ENCODE measurements at regions not wholly inside any gene's neighbourhood (a gene's known extent, or its start where the extent isn't known, plus 50 kb on each side); places are given as distances from the start of the nearest gene placed in this dataset.
"Not testable (repeated sequence)": the region's sequence is repeated elsewhere in the genome, so short reads cannot be mapped to it uniquely, and the experiment has no call there.

DNA sequence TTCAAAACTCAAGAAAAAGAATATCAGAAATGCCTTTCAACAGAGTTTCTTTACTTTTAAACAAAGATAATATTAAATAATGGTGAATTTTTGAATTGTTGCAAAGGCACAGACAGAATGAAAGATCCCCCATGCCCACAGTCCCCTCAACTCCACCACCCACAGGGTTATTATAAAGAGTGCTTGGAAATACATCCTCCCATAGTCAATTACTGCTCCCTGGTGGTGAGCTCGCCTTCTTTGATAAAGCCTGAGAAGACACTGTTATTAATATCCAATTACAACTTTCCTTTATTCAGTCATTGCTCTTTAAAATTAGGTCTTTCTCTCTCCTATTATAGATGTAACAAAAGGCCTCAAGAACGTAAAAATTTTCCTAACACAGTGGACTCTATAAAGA lies 490.2 kb upstream of the RORB start:
- Mint-ChIP-seq H3K9me3 (peaks cover 4 to 5% of the 10 kb centered on the region in 2 donors), H3K4me3 (no peak overlapping the region), H3K27ac (no peak overlapping the region), H3K27me3 (no peaks in the 10 kb centered on the region), H3K4me1 (no peaks in the 10 kb centered on the region)
- ATAC-seq (no peak), DNase-seq (no peak)

DNA sequence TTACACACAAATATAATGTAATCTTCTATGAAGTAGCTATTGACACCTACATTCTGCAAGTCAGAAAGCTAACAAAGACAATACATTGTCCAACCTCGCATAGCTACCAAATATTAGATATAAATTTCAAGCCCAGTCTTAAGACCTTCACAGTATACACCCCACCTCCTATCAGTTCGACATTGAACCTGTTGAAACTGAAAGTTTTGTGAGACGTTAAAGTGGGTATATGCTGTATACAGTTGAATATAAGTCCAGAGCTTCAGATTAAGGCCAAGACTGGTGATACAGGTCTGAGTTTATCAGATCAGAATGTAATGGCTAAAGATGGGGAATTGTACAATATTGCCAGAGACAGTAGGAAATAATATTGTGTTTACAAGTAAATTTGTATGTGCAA lies 489.3 kb upstream of the RORB start:
- Mint-ChIP-seq H3K4me3 (no peak overlapping the region), H3K27ac (no peak overlapping the region), H3K9me3 (peaks cover under 1 to 4% of the 10 kb centered on the region in 2 donors), H3K27me3 (no peaks in the 10 kb centered on the region), H3K4me1 (no peaks in the 10 kb centered on the region)
- no peak for DNase-seq
- no peak for ATAC-seq

DNA sequence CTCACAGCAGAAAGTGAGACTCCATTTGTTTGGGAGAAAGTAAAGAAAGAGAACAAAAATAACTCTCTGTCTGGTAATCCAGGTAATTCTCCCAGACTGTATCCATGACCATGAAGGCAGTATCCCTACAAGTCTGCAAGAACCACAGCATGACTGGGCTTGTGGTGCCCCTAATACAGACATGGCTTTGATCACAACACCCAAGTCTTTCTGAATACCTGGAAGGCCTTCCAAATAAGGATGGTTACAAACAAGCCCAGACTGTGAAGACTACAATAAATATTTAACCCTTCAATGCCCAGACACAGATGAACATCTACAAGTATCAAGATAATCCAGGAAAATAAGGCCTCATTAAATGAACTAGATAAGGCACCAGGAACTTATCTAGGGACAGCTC lies 481.1 kb upstream of the RORB start:
- ATAC-seq, result no peak
- H3K4me1 Mint-ChIP-seq, result no peaks in the 10 kb centered on the region
- no peak for DNase-seq
- H3K4me3 Mint-ChIP-seq, result no peak overlapping the region
- peaks cover 7 to 8% of the 10 kb centered on the region in 2 donors for H3K9me3 Mint-ChIP-seq
- H3K27ac Mint-ChIP-seq, result no peak overlapping the region
- H3K27me3 Mint-ChIP-seq, result no peaks in the 10 kb centered on the region

DNA sequence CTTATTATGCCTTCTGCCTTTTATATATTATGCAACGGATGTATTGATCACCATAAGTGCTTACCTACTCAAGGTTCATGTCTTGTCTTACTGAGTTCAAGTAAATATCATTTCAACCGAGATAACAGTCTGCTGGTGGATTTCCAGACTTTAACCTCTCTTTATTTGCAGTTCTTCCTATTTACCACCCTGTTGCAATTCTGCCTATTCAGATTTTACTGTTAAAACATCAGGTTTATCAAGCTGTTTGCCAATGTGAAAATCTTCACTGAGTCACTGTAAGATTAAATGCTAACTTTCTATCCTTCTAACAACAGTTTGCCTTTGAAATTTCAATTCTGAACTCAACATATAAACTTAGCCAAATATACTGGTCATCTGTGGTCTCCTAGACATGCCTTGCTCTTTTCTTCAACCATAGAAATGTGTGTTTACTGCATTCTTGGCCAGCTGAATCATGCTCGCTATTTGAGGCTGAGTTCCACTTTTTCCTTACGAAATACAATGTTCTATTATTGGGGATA lies 471.7 kb upstream of the RORB start:
- ATAC-seq, result no peak
- no peak for DNase-seq
- no peak overlapping the region for H3K27ac Mint-ChIP-seq
- H3K27me3 Mint-ChIP-seq, result no peaks in the 10 kb centered on the region
- no peak overlapping the region for H3K4me3 Mint-ChIP-seq
- no peaks in the 10 kb centered on the region for H3K4me1 Mint-ChIP-seq
- H3K9me3 Mint-ChIP-seq, result peaks cover 7 to 12% of the 10 kb centered on the region in 2 donors

DNA sequence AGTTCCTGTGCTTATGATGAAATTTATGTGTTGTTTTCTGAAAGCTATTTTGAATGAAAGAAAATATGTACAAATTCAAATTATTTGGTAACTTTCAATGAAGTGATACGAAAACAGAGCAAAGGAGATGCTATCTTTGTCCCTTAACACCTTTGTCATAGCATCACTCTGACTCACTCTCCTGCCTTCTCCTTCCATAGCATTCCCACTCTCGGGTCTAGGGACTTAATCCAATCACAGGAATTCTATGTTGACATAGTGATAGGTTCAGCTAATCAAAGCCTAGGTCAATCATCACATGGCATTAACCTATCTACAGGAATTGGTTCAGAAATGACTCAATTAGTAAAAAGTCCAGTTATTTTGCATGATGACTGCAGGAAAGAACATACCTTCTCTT lies 464.7 kb upstream of the RORB start:
- DNase-seq (no peak), ATAC-seq (no peak)
- Mint-ChIP-seq H3K27ac (no peak overlapping the region), H3K27me3 (no peaks in the 10 kb centered on the region), H3K4me1 (no peaks in the 10 kb centered on the region), H3K9me3 (no peaks in the 10 kb centered on the region), H3K4me3 (no peak overlapping the region)

DNA sequence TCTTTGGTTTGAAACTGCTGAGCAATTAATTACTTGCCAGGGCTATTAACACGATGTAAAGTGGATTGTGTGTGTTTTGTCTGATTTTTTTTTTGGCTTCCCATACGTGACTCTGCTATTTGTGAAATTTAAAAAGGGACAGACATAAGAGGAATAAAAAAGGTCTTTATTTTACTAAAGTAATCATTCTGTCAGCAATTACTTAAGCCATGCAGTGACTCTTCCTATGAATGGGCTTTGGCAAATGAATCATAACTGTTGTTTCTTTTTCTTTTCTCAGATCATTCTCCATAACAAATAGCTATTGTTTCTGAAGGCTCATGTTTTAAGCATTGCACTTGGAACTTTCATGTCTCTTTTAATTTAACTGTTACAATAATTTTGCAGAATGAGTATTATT lies 461.3 kb upstream of the RORB start:
- Mint-ChIP-seq H3K27me3 (no peaks in the 10 kb centered on the region), H3K4me3 (no peak overlapping the region), H3K27ac (no peak overlapping the region), H3K4me1 (no peaks in the 10 kb centered on the region), H3K9me3 (no peaks in the 10 kb centered on the region)
- ATAC-seq (no peak), DNase-seq (no peak)

DNA sequence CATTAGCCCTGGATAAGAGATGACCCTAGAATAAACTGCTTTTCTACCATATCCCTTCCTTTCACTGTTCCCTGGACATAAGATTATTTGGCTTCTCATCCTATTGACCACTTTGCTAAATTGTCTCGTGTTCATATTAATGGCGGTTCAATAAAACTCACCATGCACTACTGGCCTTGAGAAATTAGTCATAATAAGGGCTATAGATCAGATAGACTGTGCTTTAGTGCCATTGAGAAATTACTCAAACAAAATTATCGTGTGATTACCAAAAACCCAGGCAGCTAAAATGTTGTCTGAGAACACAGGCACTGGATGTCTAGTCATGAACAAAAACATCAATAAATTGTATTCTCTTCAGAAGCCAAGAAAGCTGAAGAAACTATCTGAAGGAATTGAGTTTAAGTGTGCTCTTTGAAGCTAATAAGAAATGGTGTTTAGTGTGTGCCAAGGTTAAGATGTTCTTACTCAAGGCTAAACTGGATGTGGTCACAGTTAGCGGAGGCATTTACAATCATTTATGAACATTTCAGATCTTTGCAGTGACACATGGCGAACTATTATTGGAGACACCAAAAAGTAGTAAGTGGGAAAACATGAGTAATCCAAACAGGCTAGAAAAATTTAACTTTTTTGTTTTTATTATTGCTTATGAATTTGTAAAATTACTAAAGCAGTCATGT lies 460.4 kb upstream of the RORB start:
- Mint-ChIP-seq H3K4me1 (no peaks in the 10 kb centered on the region), H3K9me3 (no peaks in the 10 kb centered on the region), H3K4me3 (no peak overlapping the region), H3K27ac (no peak overlapping the region), H3K27me3 (no peaks in the 10 kb centered on the region)
- DNase-seq (no peak), ATAC-seq (peak; percentile 62)

DNA sequence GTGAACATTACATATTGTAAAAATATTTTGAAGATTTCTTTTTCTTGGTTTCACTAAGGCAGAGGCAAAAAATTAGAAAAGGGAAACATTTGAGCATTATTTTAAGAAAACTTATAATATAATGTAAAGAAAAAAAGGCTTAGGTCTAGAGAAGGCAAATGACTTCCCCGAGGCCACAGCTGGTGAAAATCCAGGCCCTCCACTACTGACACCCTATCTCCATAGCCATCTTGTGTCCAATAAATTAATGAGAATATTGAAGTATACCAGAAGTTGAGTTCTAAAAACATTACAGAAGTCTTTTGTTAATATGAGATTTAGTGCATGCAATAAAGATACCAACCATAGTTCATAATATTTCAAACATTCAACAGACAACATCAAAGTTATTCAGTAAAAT lies 459.9 kb upstream of the RORB start:
- no peak overlapping the region for H3K27ac Mint-ChIP-seq
- no peak for ATAC-seq
- H3K4me3 Mint-ChIP-seq, result no peak overlapping the region

DNA sequence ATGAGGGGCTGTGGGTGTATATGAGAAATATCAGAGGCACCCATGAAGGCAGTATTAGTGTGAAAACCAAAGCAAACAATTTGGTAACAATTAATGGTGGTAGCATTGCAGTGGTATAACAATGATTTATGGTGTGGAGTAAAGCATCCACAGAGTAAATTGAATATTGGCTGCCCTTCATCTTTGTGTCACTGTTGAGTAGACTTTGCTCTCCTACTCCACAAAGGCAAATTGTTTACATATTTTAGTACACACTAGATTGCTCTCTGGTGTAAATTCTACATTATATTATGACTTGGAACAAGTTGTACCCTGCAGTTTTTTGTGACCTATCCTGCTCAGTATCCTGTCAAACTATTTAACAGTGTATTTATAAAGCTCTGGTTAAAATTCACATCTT lies 455.5 kb upstream of the RORB start:
- DNase-seq (no peak), ATAC-seq (no peak)
- no peak overlapping the region for H3K27ac Mint-ChIP-seq
- H3K4me1 Mint-ChIP-seq, result no peaks in the 10 kb centered on the region
- H3K27me3 Mint-ChIP-seq, result no peaks in the 10 kb centered on the region
- peaks cover 6 to 7% of the 10 kb centered on the region in 2 donors for H3K9me3 Mint-ChIP-seq
- no peak overlapping the region for H3K4me3 Mint-ChIP-seq

More for the DNA sequence above, 459.9 kb upstream of the RORB start:
- DNase-seq, result no peak
- Mint-ChIP-seq H3K4me1 (no peaks in the 10 kb centered on the region), H3K27me3 (no peaks in the 10 kb centered on the region), H3K9me3 (peaks cover 0 to 5% of the 10 kb centered on the region in 2 donors)

DNA sequence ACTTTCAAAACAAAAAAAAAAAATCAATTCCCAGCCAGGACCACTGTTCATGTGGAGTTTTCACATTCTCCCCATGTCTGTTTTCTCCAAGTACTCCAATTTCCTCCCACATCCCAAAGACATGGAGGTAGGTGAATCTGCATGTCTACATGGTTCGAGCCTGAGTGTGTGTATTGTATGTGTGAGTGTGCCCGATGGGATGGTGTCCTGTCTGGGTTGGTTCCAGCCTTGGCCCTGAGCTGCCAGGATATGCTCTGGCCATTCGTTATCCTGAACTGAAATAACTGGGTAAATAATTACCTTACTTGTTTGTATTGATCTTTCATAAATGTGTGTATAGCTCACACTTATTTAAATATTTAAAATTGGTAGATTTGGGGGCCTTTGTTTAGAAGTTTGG lies 452.3 kb upstream of the RORB start:
- no peaks in the 10 kb centered on the region for H3K4me1 Mint-ChIP-seq
- no peak overlapping the region for H3K4me3 Mint-ChIP-seq
- H3K27me3 Mint-ChIP-seq, result no peaks in the 10 kb centered on the region
- ATAC-seq (no peak), DNase-seq (no peak)
- no peak overlapping the region for H3K27ac Mint-ChIP-seq
- peaks cover 6 to 14% of the 10 kb centered on the region in 2 donors for H3K9me3 Mint-ChIP-seq

DNA sequence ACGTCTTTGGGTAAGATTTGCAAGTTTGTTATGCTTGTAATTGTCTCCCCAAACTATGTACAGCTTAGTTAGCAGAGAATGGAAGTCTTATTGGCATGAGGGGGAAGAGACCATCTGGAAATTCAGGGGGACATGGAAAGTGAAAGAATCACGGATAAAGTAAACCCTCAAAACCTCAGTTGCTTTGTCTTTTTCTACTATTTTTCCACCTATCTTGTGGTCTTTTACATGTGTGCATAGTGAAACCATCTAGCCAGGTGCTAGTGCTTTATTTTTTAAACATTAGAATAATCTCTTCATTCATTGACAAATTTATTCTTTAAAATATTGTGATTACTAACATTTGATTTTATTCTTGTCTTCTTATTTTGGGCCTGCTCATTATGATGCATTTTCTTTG lies 441.1 kb upstream of the RORB start:
- no peak overlapping the region for H3K4me3 Mint-ChIP-seq
- H3K4me1 Mint-ChIP-seq, result no peaks in the 10 kb centered on the region
- ATAC-seq, result no peak
- no peak for DNase-seq
- H3K27ac Mint-ChIP-seq, result no peak overlapping the region
- peaks cover 0 to 10% of the 10 kb centered on the region in 2 donors for H3K9me3 Mint-ChIP-seq
- no peaks in the 10 kb centered on the region for H3K27me3 Mint-ChIP-seq

DNA sequence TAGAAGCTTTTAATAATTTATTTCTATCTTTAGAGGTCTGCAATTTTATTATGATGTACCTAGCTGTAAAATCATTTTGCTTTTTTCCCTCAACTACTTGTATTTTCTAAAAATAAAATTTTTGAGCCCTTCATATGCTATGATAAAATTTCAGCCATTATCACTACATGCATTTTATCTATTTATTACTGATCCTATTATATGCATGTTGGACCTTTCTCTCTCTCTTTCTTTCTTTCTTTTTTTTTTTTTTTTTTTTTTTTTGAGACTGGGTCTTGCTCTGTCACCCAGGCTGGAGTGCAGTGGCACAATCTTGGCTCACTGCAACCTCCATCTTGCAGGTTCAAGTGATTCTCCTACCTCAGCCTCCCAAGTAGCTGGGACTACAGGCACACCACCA lies 440.1 kb upstream of the RORB start:
- not testable (repeated sequence) for ATAC-seq, H3K27me3 Mint-ChIP-seq, H3K4me1 Mint-ChIP-seq, H3K9me3 Mint-ChIP-seq, H3K27ac Mint-ChIP-seq, H3K4me3 Mint-ChIP-seq, DNase-seq

DNA sequence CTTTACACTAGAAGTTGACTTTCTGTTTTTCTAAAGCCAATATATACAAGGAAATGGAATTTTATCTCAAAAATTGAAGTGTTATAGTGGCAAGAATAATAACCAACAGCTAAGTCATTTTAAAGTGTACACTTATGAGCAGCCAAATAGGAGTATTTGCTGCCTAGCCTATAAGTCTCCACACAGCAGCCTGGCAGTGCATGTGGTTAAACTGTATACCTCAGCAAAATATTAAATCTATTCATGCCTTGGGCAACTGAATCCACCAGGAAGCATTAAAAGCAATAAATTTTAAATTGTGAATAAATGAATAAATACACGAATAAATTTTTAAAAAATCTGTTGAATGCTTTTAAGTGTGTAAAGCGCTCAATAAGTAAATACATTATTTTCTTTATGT lies 432.4 kb upstream of the RORB start:
- peaks cover 6 to 7% of the 10 kb centered on the region in 2 donors for H3K9me3 Mint-ChIP-seq
- no peaks in the 10 kb centered on the region for H3K4me1 Mint-ChIP-seq
- no peak overlapping the region for H3K4me3 Mint-ChIP-seq
- ATAC-seq (no peak), DNase-seq (no peak)
- H3K27me3 Mint-ChIP-seq, result no peaks in the 10 kb centered on the region
- no peak overlapping the region for H3K27ac Mint-ChIP-seq

DNA sequence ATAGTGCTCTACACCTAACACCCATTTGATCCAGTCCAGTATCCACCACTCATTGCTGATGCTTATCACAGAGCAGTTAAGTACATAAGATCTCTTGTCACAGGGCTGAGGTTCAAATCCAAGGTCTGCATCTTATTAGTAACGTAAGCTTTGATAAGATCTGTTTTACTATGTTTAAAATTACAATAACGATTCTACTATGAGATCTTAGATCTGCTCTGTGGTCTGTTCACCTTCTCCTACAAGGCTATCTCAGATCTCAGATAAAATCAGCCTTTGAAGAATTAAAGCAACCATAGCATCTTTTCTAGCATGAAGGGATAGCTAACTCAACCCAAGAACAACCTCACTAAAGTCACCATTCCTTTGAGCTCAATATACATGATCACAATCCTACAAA lies 431.0 kb upstream of the RORB start:
- DNase-seq, result no peak
- peaks cover 6 to 8% of the 10 kb centered on the region in 2 donors for H3K9me3 Mint-ChIP-seq
- no peak overlapping the region for H3K4me3 Mint-ChIP-seq
- no peak for ATAC-seq
- no peaks in the 10 kb centered on the region for H3K27me3 Mint-ChIP-seq
- no peak overlapping the region for H3K27ac Mint-ChIP-seq
- H3K4me1 Mint-ChIP-seq, result no peaks in the 10 kb centered on the region

DNA sequence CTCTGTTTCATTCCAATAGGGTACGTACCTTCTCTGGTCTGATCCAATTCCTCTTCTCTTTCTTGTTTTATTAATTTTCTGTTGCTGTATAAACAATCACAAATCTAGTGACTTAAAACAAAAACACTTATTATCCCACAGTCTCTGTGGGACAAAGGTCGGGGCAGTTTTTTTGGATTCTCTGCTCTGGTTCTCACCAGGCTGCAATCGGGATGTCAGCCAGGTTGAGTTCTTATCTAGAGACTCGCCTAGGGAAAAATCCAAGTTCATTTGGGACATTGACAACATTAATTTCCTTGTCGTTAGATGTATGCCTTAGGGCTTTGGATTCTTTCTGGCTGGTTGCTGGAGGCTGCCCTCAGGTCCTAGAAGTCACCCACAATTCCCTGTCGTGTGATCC lies 430.5 kb upstream of the RORB start:
- Mint-ChIP-seq H3K4me3 (no peak overlapping the region), H3K4me1 (no peaks in the 10 kb centered on the region), H3K27me3 (no peaks in the 10 kb centered on the region), H3K27ac (no peak overlapping the region), H3K9me3 (peaks cover 10 to 12% of the 10 kb centered on the region in 2 donors)
- DNase-seq, result no peak
- ATAC-seq, result no peak

DNA sequence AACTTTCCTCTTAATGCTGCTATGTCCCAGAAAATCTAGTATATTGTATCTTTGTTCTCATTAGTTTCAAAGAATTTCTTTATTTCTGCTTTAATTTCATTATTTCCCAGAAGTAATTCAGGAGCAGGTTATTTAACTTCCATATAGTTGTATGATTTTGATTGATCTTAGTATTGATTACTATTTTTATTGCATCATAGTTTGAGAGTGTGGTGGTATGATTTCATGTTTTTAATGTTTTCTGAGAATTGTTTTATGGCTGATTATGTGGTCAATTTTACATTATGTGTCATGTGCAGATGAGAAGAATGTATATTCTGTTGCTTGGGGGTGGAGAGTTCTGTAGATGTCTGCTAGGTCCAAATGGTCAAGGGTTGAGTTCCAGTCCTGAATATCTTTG lies 425.6 kb upstream of the RORB start:
- H3K9me3 Mint-ChIP-seq, result peaks cover 8 to 17% of the 10 kb centered on the region in 2 donors
- DNase-seq (no peak), ATAC-seq (no peak)
- H3K27me3 Mint-ChIP-seq, result no peaks in the 10 kb centered on the region
- H3K4me3 Mint-ChIP-seq, result no peak overlapping the region
- no peak overlapping the region for H3K27ac Mint-ChIP-seq
- no peaks in the 10 kb centered on the region for H3K4me1 Mint-ChIP-seq

DNA sequence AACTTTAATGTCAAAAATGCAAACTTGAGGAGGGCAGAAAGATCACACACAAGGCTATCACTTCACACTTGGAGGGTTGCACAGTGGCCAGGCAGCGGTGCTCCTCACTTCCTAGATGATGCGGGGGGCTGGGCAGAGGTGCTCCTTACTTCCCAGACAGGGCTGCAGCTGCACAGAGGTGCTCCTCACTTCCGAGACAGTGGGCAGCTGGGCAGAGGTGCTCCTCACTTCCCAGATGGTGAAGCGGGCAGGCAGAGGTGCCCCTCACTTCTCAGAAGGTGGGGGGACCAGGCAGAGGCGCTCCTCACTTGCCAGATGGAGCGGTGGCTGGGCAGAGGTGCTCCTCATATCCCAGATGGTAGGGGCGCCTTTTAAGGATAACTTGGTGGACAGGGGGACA lies 423.2 kb upstream of the RORB start:
- no peaks in the 10 kb centered on the region for H3K4me1 Mint-ChIP-seq
- no peak for ATAC-seq
- H3K27me3 Mint-ChIP-seq, result no peaks in the 10 kb centered on the region
- no peak overlapping the region for H3K27ac Mint-ChIP-seq
- DNase-seq, result no peak
- H3K9me3 Mint-ChIP-seq, result peaks cover 8 to 39% of the 10 kb centered on the region in 2 donors
- H3K4me3 Mint-ChIP-seq, result no peak overlapping the region

Data from stimulated activated naive CD8-positive, alpha-beta T cell treated with anti-CD3 and anti-CD28 coated beads, Interleukin-15, amount 100 ng/mL, for 72 hours (primary cell).